ENCODE measurements at regions not wholly inside any gene's neighbourhood (a gene's known extent, or its start where the extent isn't known, plus 50 kb on each side); places are given as distances from the start of the nearest gene placed in this dataset.

- in situ Hi-C loops (cut with HindIII; ENCODE audit: low sequenced_read_pairs) = no loop called here
Observed at GRCh38 chr5:174352681-174353080, 307.2 kb downstream of the NSG2 start.

GRCh38 chr5:174354571-174354970 is 309.1 kb downstream of the NSG2 start:
- in situ Hi-C loops (cut with HindIII; ENCODE audit: low sequenced_read_pairs) = no loop called here

GRCh38 chr5:174355208-174355612 is 309.7 kb downstream of the NSG2 start:
- in situ Hi-C loops (cut with HindIII; ENCODE audit: low sequenced_read_pairs) = no loop called here

- in situ Hi-C loops (cut with HindIII; ENCODE audit: low sequenced_read_pairs) = no loop called here
Observed at GRCh38 chr5:174355995-174356394, 310.5 kb downstream of the NSG2 start.

- in situ Hi-C loops (cut with HindIII; ENCODE audit: low sequenced_read_pairs) = no loop called here
Observed at GRCh38 chr5:174356536-174356935, 311.0 kb downstream of the NSG2 start.

- in situ Hi-C loops (cut with HindIII; ENCODE audit: low sequenced_read_pairs) = no loop called here
Observed at GRCh38 chr5:174358276-174358675, 312.8 kb downstream of the NSG2 start.

GRCh38 chr5:174359071-174359470 is 313.6 kb downstream of the NSG2 start:
- in situ Hi-C loops (cut with HindIII; ENCODE audit: low sequenced_read_pairs) = no loop called here

GRCh38 chr5:174362514-174362913 is 317.0 kb downstream of the NSG2 start:
- in situ Hi-C loops (cut with HindIII; ENCODE audit: low sequenced_read_pairs) = no loop called here

GRCh38 chr5:174363934-174364333 is 318.4 kb downstream of the NSG2 start:
- in situ Hi-C loops (cut with HindIII; ENCODE audit: low sequenced_read_pairs) = no loop called here

- in situ Hi-C loops (cut with HindIII; ENCODE audit: low sequenced_read_pairs) = no loop called here
Observed at GRCh38 chr5:174364676-174365075, 319.2 kb downstream of the NSG2 start.

- in situ Hi-C loops (cut with HindIII; ENCODE audit: low sequenced_read_pairs) = no loop called here
Observed at GRCh38 chr5:174371600-174372094, 326.1 kb downstream of the NSG2 start.

- in situ Hi-C loops (cut with HindIII; ENCODE audit: low sequenced_read_pairs) = no loop called here
Observed at GRCh38 chr5:174374206-174374605, 328.7 kb downstream of the NSG2 start.

GRCh38 chr5:174376056-174376455 is 330.6 kb downstream of the NSG2 start:
- in situ Hi-C loops (cut with HindIII; ENCODE audit: low sequenced_read_pairs) = no loop called here

- in situ Hi-C loops (cut with HindIII; ENCODE audit: low sequenced_read_pairs) = no loop called here
Observed at GRCh38 chr5:174376726-174377373, 331.3 kb downstream of the NSG2 start.

- in situ Hi-C loops (cut with HindIII; ENCODE audit: low sequenced_read_pairs) = no loop called here
Observed at GRCh38 chr5:174378121-174378874, 332.8 kb downstream of the NSG2 start.

- in situ Hi-C loops (cut with HindIII; ENCODE audit: low sequenced_read_pairs) = no loop called here
Observed at GRCh38 chr5:174380311-174380710, 334.8 kb downstream of the NSG2 start.

GRCh38 chr5:174381241-174381640 is 335.7 kb downstream of the NSG2 start:
- in situ Hi-C loops (cut with HindIII; ENCODE audit: low sequenced_read_pairs) = no loop called here

GRCh38 chr5:174383210-174384167 is 338.0 kb downstream of the NSG2 start:
- in situ Hi-C loops (cut with HindIII; ENCODE audit: low sequenced_read_pairs) = no loop called here

GRCh38 chr5:174384509-174384947 is 339.0 kb downstream of the NSG2 start:
- in situ Hi-C loops (cut with HindIII; ENCODE audit: low sequenced_read_pairs) = no loop called here

GRCh38 chr5:174386306-174386705 is 338.1 kb upstream of the MSX2 start:
- in situ Hi-C loops (cut with HindIII; ENCODE audit: low sequenced_read_pairs) = no loop called here

- in situ Hi-C loops (cut with HindIII; ENCODE audit: low sequenced_read_pairs) = no loop called here
Observed at GRCh38 chr5:174386846-174387245, 337.5 kb upstream of the MSX2 start.
